MCF 10A (cell line): ENCODE measurements at regions not wholly inside any gene's neighbourhood (a gene's known extent, or its start where the extent isn't known, plus 50 kb on each side); places are given as distances from the start of the nearest gene placed in this dataset.

Source experiments
- BruUV-seq: library from RNA; stranded (reverse); fragments of 400-500 nt; replicated peaks from 2 replicates; lab custom pipeline; 2021; lab: Mats Ljungman, UMichigan
- CTCF ChIA-PET: fragments of 300-600 bp; sonication (Branson Sonifier 250); formaldehyde crosslinking; extraction: SDS; loops from one replicate; lab custom pipeline; 2021; ENCODE audit warnings: antibody characterized with exemption, inconsistent platforms; lab: Yijun Ruan, JAX
- POLR2A ChIA-PET: fragments of 300-600, 350-650 bp; sonication (Branson Sonifier 250); formaldehyde crosslinking; extraction: SDS; loops from one replicate; lab custom pipeline; 2020; ENCODE audit warnings: antibody characterized with exemption, inconsistent platforms; lab: Yijun Ruan, JAX
- DNase-seq: peaks from one replicate; pipeline ENCODE4 v3.0.0-alpha.2; 2018; ENCODE audit not compliant: unreplicated experiment
- H3K27ac Mint-ChIP-seq: one replicate; pipeline ENCODE4 v1.8.0; 2022; ENCODE audit warnings: mild to moderate bottlenecking, low read depth, mixed read lengths; ENCODE audit not compliant: unreplicated experiment
- H3K27me3 Mint-ChIP-seq: one replicate; pipeline ENCODE4 v1.8.0; 2022; ENCODE audit warnings: mixed read lengths; ENCODE audit not compliant: insufficient read depth, unreplicated experiment
- H3K36me3 Mint-ChIP-seq: one replicate; pipeline ENCODE4 v1.8.0; 2022; ENCODE audit warnings: mild to moderate bottlenecking, moderate library complexity, mixed read lengths; ENCODE audit not compliant: insufficient read depth, unreplicated experiment
- H3K4me1 Mint-ChIP-seq: one replicate; pipeline ENCODE4 v1.8.0; 2022; ENCODE audit warnings: mixed read lengths; ENCODE audit not compliant: insufficient read depth, unreplicated experiment
- H3K4me3 Mint-ChIP-seq: one replicate; pipeline ENCODE4 v1.8.0; 2022; ENCODE audit warnings: mild to moderate bottlenecking, moderate library complexity, mixed read lengths; ENCODE audit not compliant: unreplicated experiment
- H3K9me3 Mint-ChIP-seq: one replicate; pipeline ENCODE4 v1.8.0; 2022; ENCODE audit warnings: mixed read lengths; ENCODE audit not compliant: unreplicated experiment
- intact Hi-C: fragments of 100-400 bp; cut with micrococcal nuclease; formaldehyde crosslinking; loops from 2 replicates; pipeline ENCODE4 v1.14.1; 2022
- TF ChIP-seq, protein P1 (sequence below): fragments of 200-600 bp; IDR thresholded peaks from one replicate; pipeline ENCODE4 v1.8.0; 2022; ENCODE audit warnings: antibody characterized with exemption, mild to moderate bottlenecking; ENCODE audit not compliant: unreplicated experiment

DNA sequence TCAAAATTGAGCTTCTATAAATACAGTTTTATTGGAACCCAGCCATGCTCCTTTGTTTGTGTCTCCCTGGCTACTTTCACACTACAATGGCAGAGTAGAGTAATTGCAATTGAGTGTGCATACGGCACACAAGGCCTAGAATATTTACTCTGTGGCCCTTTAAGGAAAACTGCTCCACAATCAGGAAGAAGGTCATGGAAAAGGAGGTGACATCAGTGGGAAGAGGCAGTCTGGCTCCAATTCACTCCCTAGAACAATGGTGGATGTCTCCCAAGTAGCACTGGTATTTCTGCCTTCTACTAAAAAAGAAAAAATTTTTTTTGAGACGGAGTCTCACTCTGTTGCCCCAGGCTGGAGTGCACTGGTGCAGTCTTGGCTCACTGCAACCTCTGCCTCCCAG lies 51.3 kb downstream of the KRTAP19-8 start:
- ChIA-PET CTCF (no interaction called here), POLR2A (interaction anchor here (0.7 to 0.8 kb wide), 2 partner anchors 23 to 840 kb away, joined by 3 read pairs; no protein-coding TSS in a partner anchor)

DNA sequence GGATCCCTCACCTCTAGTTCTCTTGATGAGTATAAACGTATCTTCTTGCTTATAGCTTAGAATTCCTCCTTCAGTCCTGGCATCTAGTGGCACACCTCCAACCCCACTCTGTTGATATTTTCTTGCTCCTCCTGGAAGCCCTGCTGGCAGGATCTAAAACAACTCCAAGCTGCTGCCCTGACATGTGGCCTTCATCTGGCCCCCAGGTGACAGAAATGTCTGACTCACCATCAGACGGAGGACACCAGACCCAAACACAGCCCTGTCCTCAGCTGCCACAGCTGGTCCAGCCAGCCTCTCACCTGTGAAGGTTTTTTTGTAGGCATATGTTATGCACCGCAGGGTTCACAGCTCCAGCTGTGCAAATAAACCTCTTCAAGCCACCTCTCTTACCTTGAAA lies 53.4 kb downstream of the KRTAP19-8 start:
- no peak overlapping the region for H3K4me3 Mint-ChIP-seq
- BruUV-seq, result no TSS peak
- ChIA-PET CTCF (interaction anchor here (0.6 kb wide), 1 partner anchor 9 kb away, joined by 3 read pairs; no protein-coding TSS in a partner anchor), POLR2A (no interaction called here)
- H3K36me3 Mint-ChIP-seq, result no peaks in the 10 kb centered on the region
- TF ChIP-seq, protein P1, sequence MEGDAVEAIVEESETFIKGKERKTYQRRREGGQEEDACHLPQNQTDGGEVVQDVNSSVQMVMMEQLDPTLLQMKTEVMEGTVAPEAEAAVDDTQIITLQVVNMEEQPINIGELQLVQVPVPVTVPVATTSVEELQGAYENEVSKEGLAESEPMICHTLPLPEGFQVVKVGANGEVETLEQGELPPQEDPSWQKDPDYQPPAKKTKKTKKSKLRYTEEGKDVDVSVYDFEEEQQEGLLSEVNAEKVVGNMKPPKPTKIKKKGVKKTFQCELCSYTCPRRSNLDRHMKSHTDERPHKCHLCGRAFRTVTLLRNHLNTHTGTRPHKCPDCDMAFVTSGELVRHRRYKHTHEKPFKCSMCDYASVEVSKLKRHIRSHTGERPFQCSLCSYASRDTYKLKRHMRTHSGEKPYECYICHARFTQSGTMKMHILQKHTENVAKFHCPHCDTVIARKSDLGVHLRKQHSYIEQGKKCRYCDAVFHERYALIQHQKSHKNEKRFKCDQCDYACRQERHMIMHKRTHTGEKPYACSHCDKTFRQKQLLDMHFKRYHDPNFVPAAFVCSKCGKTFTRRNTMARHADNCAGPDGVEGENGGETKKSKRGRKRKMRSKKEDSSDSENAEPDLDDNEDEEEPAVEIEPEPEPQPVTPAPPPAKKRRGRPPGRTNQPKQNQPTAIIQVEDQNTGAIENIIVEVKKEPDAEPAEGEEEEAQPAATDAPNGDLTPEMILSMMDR, result no peak
- peak overlapping the region; percentile 35 for H3K27ac Mint-ChIP-seq
- H3K4me1 Mint-ChIP-seq, result no peaks in the 10 kb centered on the region
- H3K27me3 Mint-ChIP-seq, result peaks cover 13% of the 10 kb centered on the region
- H3K9me3 Mint-ChIP-seq, result no peaks in the 10 kb centered on the region
- intact Hi-C loops, result no loop called here
- DNase-seq, result no peak

More for the DNA sequence above, 51.3 kb downstream of the KRTAP19-8 start:
- intact Hi-C loops, result no loop called here
- TF ChIP-seq, protein P1, result no peak
- H3K27ac Mint-ChIP-seq, result no peak overlapping the region
- H3K4me1 Mint-ChIP-seq, result no peaks in the 10 kb centered on the region
- H3K36me3 Mint-ChIP-seq, result no peaks in the 10 kb centered on the region
- H3K4me3 Mint-ChIP-seq, result no peak overlapping the region
- no peaks in the 10 kb centered on the region for H3K9me3 Mint-ChIP-seq
- DNase-seq, result no peak
- H3K27me3 Mint-ChIP-seq, result peaks cover 13% of the 10 kb centered on the region
- BruUV-seq, result no TSS peak

DNA sequence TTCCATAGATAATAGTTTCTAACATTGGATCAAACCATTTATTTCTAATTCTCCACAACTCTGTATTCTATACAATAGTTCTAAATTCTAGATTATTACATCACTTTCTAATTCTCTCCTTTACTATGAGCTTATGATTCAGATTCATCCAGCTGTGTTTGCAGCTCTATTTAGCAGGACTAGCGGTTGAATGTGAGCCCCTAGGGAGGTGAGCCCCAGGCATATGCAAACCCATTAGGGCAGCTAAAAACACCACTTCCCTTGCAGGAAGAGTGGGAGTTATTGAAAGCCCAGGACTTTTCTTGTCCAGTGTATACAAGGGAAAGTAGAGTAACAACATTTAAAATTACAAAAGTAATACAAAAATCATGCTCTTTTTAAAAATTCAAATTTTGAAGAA lies 56.9 kb downstream of the KRTAP19-8 start:
- no TSS peak for BruUV-seq
- Mint-ChIP-seq H3K27me3 (peaks cover 13% of the 10 kb centered on the region), H3K9me3 (no peaks in the 10 kb centered on the region), H3K4me3 (no peak overlapping the region), H3K36me3 (no peaks in the 10 kb centered on the region), H3K27ac (no peak overlapping the region), H3K4me1 (no peaks in the 10 kb centered on the region)
- intact Hi-C loops, result no loop called here
- no peak for DNase-seq
- POLR2A ChIA-PET, result no interaction called here
- TF ChIP-seq, protein P1, result no peak
- CTCF ChIA-PET, result no interaction called here

DNA sequence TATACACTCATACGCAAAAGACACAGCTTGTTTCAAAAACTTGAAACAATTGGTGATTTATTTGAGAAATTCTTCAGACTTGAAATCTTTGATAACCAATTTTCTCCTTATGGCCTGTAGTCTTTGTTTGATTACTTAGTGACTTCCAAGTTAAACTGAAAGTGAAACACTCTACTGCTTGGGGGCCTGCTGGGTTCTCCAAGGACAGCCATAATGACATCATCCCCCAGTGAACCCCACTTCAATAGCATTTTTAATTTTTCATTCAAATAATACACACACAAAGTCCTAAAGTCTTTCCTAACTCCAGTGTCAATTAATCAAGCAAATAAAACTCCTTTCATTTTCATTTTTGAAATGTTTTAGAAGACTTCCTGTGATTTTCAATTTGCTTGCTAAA lies 59.2 kb downstream of the KRTAP19-8 start:
- Mint-ChIP-seq H3K36me3 (no peaks in the 10 kb centered on the region), H3K4me1 (no peaks in the 10 kb centered on the region), H3K27me3 (peaks cover 1% of the 10 kb centered on the region), H3K9me3 (no peaks in the 10 kb centered on the region), H3K4me3 (no peak overlapping the region), H3K27ac (no peak overlapping the region)
- DNase-seq, result no peak
- intact Hi-C loops, result no loop called here
- ChIA-PET CTCF (no interaction called here), POLR2A (no interaction called here)
- TF ChIP-seq, protein P1, result no peak
- BruUV-seq, result no TSS peak
